Nephron progenitor cell (in vitro differentiated cells): ENCODE measurements at regions not wholly inside any gene's neighbourhood (a gene's known extent, or its start where the extent isn't known, plus 50 kb on each side); places are given as distances from the start of the nearest gene placed in this dataset.

ENCODE experiments used
- DNase-seq: peaks from one replicate; pipeline ENCODE4 v3.0.0; 2021
- H3K27ac Mint-ChIP-seq: 2 replicates; pipeline ENCODE4 v1.8.0; 2021; ENCODE audit warnings: mild to moderate bottlenecking, moderate library complexity, mixed read lengths
- H3K27me3 Mint-ChIP-seq: 2 replicates; pipeline ENCODE4 v1.8.0; 2021; ENCODE audit warnings: mild to moderate bottlenecking, low read depth, mixed read lengths; ENCODE audit not compliant: poor library complexity
- H3K36me3 Mint-ChIP-seq: 2 replicates; pipeline ENCODE4 v1.8.0; 2021; ENCODE audit warnings: low read depth, mixed read lengths
- H3K4me1 Mint-ChIP-seq: 2 replicates; pipeline ENCODE4 v1.8.0; 2021; ENCODE audit warnings: mixed read lengths
- H3K4me3 Mint-ChIP-seq: 2 replicates; pipeline ENCODE4 v1.8.0; 2021; ENCODE audit warnings: mild to moderate bottlenecking, moderate library complexity, mixed read lengths
- H3K9me3 Mint-ChIP-seq: 2 replicates; pipeline ENCODE4 v1.8.0; 2021; ENCODE audit warnings: mild to moderate bottlenecking, moderate library complexity, mixed read lengths
- TF ChIP-seq, protein P1 (sequence below): fragments of 200-600 bp; sonication (generic); IDR thresholded peaks from 2 replicates; pipeline ENCODE4 v1.5.0; 2021; ENCODE audit warnings: antibody characterized with exemption

GRCh38 chr18:76757925-76758324, 64.4 kb upstream of the ZNF236 start:
- peaks cover 9% of the 10 kb centered on the region for H3K9me3 Mint-ChIP-seq

GRCh38 chr18:76757335-76757734, 65.0 kb upstream of the ZNF236 start:
- TF ChIP-seq, protein P1, sequence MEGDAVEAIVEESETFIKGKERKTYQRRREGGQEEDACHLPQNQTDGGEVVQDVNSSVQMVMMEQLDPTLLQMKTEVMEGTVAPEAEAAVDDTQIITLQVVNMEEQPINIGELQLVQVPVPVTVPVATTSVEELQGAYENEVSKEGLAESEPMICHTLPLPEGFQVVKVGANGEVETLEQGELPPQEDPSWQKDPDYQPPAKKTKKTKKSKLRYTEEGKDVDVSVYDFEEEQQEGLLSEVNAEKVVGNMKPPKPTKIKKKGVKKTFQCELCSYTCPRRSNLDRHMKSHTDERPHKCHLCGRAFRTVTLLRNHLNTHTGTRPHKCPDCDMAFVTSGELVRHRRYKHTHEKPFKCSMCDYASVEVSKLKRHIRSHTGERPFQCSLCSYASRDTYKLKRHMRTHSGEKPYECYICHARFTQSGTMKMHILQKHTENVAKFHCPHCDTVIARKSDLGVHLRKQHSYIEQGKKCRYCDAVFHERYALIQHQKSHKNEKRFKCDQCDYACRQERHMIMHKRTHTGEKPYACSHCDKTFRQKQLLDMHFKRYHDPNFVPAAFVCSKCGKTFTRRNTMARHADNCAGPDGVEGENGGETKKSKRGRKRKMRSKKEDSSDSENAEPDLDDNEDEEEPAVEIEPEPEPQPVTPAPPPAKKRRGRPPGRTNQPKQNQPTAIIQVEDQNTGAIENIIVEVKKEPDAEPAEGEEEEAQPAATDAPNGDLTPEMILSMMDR = no peak
- Mint-ChIP-seq H3K9me3 (peaks cover 14% of the 10 kb centered on the region), H3K27me3 (peaks cover 6% of the 10 kb centered on the region), H3K4me3 (no peak overlapping the region), H3K4me1 (peaks cover 32% of the 10 kb centered on the region), H3K36me3 (no peaks in the 10 kb centered on the region), H3K27ac (no peak overlapping the region)
- no peak for DNase-seq

More at GRCh38 chr18:76757925-76758324, 64.4 kb upstream of the ZNF236 start:
- peaks cover 6% of the 10 kb centered on the region for H3K27me3 Mint-ChIP-seq
- H3K36me3 Mint-ChIP-seq = no peaks in the 10 kb centered on the region
- TF ChIP-seq, protein P1 = no peak
- no peak for DNase-seq
- H3K4me1 Mint-ChIP-seq = peaks cover 32% of the 10 kb centered on the region
- no peak overlapping the region for H3K4me3 Mint-ChIP-seq
- no peak overlapping the region for H3K27ac Mint-ChIP-seq

- peaks cover 26% of the 10 kb centered on the region for H3K4me1 Mint-ChIP-seq
- no peaks in the 10 kb centered on the region for H3K36me3 Mint-ChIP-seq
- TF ChIP-seq, protein P1 = no peak
- peaks cover 6% of the 10 kb centered on the region for H3K27me3 Mint-ChIP-seq
- H3K4me3 Mint-ChIP-seq = no peak overlapping the region
- no peak for DNase-seq
- H3K27ac Mint-ChIP-seq = no peak overlapping the region
- H3K9me3 Mint-ChIP-seq = peaks cover 17% of the 10 kb centered on the region
Observed at GRCh38 chr18:76756531-76757253, 65.7 kb upstream of the ZNF236 start.

GRCh38 chr18:76754351-76754750, 68.0 kb upstream of the ZNF236 start:
- Mint-ChIP-seq H3K27me3 (peaks cover 6% of the 10 kb centered on the region), H3K4me3 (no peak overlapping the region), H3K27ac (no peak overlapping the region), H3K4me1 (peaks cover 23% of the 10 kb centered on the region), H3K9me3 (peaks cover 30% of the 10 kb centered on the region), H3K36me3 (peaks cover 5% of the 10 kb centered on the region)
- DNase-seq = no peak
- TF ChIP-seq, protein P1 = no peak

- Mint-ChIP-seq H3K9me3 (peaks cover 47% of the 10 kb centered on the region), H3K27ac (no peak overlapping the region), H3K4me1 (peaks cover 13% of the 10 kb centered on the region), H3K36me3 (peaks cover 18% of the 10 kb centered on the region), H3K27me3 (peaks cover 1% of the 10 kb centered on the region), H3K4me3 (no peak overlapping the region)
- DNase-seq = no peak
- TF ChIP-seq, protein P1 = no peak
Observed at GRCh38 chr18:76752400-76752799, 70.0 kb upstream of the ZNF236 start.
